ENCODE measurements at regions not wholly inside any gene's neighbourhood (a gene's known extent, or its start where the extent isn't known, plus 50 kb on each side); places are given as distances from the start of the nearest gene placed in this dataset.

DNA sequence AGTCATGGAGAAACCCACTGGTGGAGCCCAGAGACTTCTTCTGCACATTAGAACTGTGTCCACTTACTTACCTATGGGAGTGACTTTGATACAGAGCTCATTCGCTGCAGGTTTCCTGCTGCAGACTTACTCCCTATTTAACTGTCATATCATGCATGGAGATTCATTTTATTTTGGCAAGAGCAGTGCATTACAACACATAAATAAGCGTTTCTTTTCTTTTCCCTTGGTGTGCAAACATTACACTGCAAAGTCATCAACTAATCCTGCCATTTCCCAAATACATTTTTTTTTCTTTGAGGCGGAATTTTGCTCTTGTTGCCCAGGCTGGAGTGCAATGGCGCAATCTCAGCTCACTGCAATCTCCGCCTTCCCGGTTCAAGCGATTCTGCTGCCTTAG, 230.9 kb upstream of the SFRP2 start:
- TF ChIP-seq POLR2AphosphoS5 (IDR thresholded peaks at IDR 0.05; ENCODE audit: low read depth) (no peak), CREB1 (CRISPR knock-in tag; IDR thresholded peaks at IDR 0.05; ENCODE audit: low read depth) (no peak), ZNF331 (CRISPR knock-in tag; IDR thresholded peaks at IDR 0.05; ENCODE audit: low read depth) (no peak), EZH2 (IDR thresholded peaks at IDR 0.05; ENCODE audit: low read depth, unreplicated experiment) (no peak), REST (IDR thresholded peaks at IDR 0.05; ENCODE audit: unreplicated experiment) (no peak), NANOG (IDR thresholded peaks at IDR 0.05; ENCODE audit: borderline replicate concordance) (no peak), EZH2phosphoT487 (IDR thresholded peaks at IDR 0.05; ENCODE audit: unreplicated experiment) (no peak), JUNB (IDR thresholded peaks at IDR 0.05; ENCODE audit: unreplicated experiment) (no peak), STAT1 (IDR thresholded peaks at IDR 0.05; ENCODE audit: unreplicated experiment) (no peak)
- TF ChIP-seq, protein P1, sequence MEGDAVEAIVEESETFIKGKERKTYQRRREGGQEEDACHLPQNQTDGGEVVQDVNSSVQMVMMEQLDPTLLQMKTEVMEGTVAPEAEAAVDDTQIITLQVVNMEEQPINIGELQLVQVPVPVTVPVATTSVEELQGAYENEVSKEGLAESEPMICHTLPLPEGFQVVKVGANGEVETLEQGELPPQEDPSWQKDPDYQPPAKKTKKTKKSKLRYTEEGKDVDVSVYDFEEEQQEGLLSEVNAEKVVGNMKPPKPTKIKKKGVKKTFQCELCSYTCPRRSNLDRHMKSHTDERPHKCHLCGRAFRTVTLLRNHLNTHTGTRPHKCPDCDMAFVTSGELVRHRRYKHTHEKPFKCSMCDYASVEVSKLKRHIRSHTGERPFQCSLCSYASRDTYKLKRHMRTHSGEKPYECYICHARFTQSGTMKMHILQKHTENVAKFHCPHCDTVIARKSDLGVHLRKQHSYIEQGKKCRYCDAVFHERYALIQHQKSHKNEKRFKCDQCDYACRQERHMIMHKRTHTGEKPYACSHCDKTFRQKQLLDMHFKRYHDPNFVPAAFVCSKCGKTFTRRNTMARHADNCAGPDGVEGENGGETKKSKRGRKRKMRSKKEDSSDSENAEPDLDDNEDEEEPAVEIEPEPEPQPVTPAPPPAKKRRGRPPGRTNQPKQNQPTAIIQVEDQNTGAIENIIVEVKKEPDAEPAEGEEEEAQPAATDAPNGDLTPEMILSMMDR (conservative IDR thresholded peaks at IDR 0.05; ENCODE audit: low read depth in 2 of 2), result no peak
- TF ChIP-seq, protein P2, sequence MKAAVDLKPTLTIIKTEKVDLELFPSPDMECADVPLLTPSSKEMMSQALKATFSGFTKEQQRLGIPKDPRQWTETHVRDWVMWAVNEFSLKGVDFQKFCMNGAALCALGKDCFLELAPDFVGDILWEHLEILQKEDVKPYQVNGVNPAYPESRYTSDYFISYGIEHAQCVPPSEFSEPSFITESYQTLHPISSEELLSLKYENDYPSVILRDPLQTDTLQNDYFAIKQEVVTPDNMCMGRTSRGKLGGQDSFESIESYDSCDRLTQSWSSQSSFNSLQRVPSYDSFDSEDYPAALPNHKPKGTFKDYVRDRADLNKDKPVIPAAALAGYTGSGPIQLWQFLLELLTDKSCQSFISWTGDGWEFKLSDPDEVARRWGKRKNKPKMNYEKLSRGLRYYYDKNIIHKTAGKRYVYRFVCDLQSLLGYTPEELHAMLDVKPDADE (IDR thresholded peaks at IDR 0.05), result no peak
